A549 (cell line): ENCODE measurements at regions not wholly inside any gene's neighbourhood (a gene's known extent, or its start where the extent isn't known, plus 50 kb on each side); places are given as distances from the start of the nearest gene placed in this dataset.

ENCODE experiments used
- ATAC-seq, 2 experiments: fragments of 200-7000 bp in 1 of 2; fragments of >200 bp in 1 of 2; cut with Nextera tagmentation in 1 of 2; cut with Tn5 transposase in 1 of 2; 3 replicates each; pipeline versions ENCODE4 v1.8.0 to v1.9.1; 2018 to 2020; ENCODE audit warnings: mild to moderate bottlenecking in 1 of 2, moderate library complexity in 1 of 2
- CTCF ChIA-PET: fragments of 300-600 bp; sonication (Branson Sonifier 250); formaldehyde crosslinking; extraction: SDS; loops from one replicate; lab custom pipeline; 2021; ENCODE audit warnings: antibody characterized with exemption, inconsistent platforms; lab: Yijun Ruan, JAX
- POLR2A ChIA-PET: fragments of 350-600 bp; formaldehyde crosslinking; extraction: SDS; loops from one replicate; lab custom pipeline; 2021; ENCODE audit warnings: antibody characterized with exemption, inconsistent platforms; lab: Yijun Ruan, JAX
- DNase-seq, 2 experiments: peaks; one replicate each; pipeline versions ENCODE4 v3.0.0 to v3.0.0-alpha.2; 2011 to 2016; ENCODE audit warnings: low read depth in 1 of 2, low spot score in 1 of 2
- FAIRE-seq: peaks from 2 replicates; lab custom pipeline; 2011; peaks lifted over from hg19 to GRCh38; lab: Jason Lieb, UNC
- H3K27ac ChIP-seq, 2 experiments: fragments of >200 bp; sonication (Bioruptor Twin); formaldehyde crosslinking; 3 replicates each; pipeline ENCODE4 v1.5.1; 2016 to 2017
- H3K4me1 ChIP-seq: fragments of >200 bp; sonication (Bioruptor Twin); formaldehyde crosslinking; 3 replicates; pipeline ENCODE4 v1.6.1; 2016
- H3K4me2 ChIP-seq: fragments of >200 bp; sonication (Bioruptor Twin); formaldehyde crosslinking; 3 replicates; pipeline ENCODE4 v1.6.1; 2016
- H3K4me3 ChIP-seq: fragments of >200 bp; sonication (Bioruptor Twin); formaldehyde crosslinking; 3 replicates; pipeline ENCODE4 v1.5.1; 2016
- H3K9me3 ChIP-seq: fragments of >200 bp; sonication (Bioruptor Twin); formaldehyde crosslinking; 3 replicates; pipeline ENCODE4 v1.6.1; 2016
- ATOH8 ChIP-seq: fragments of 250-450 bp; sonication (Bioruptor Pico); IDR thresholded peaks from 2 replicates; pipeline ENCODE4 v1.5.0; 2020; ENCODE audit warnings: low read depth, mild to moderate bottlenecking, moderate library complexity
- BCL3 ChIP-seq: fragments of >200 bp; sonication (Bioruptor Twin); formaldehyde crosslinking; IDR thresholded peaks from 3 replicates; pipeline ENCODE4 v1.6.1; 2016
- BHLHE40 ChIP-seq: IDR thresholded peaks from 2 replicates; pipeline ENCODE4 v1.6.1; 2012; ENCODE audit warnings: low read depth, low read length, inconsistent platforms
- CBX8 ChIP-seq: fragments of 200-600 bp; sonication (generic); IDR thresholded peaks from 2 replicates; pipeline ENCODE4 v1.6.1; 2016
- CEBPB ChIP-seq, 2 experiments: fragments of >200 bp in 1 of 2; sonication (Bioruptor Twin) in 1 of 2; formaldehyde crosslinking in 1 of 2; IDR thresholded peaks; 2 replicates each; pipeline ENCODE4 v1.6.1; 2012 to 2016
- CHD2 ChIP-seq: fragments of 150-350 bp; IDR thresholded peaks from 2 replicates; pipeline ENCODE4 v1.6.1; 2014; ENCODE audit warnings: low read length; ENCODE audit not compliant: partially characterized antibody
- E2F6 ChIP-seq: IDR thresholded peaks from 2 replicates; pipeline ENCODE4 v1.6.1; 2012; ENCODE audit warnings: low read depth, borderline replicate concordance
- EHF ChIP-seq: fragments of 250-450 bp; sonication (Bioruptor Pico); IDR thresholded peaks from 2 replicates; pipeline ENCODE4 v1.5.0; 2020; ENCODE audit warnings: mild to moderate bottlenecking
- ESRRA ChIP-seq: fragments of 150-350 bp; IDR thresholded peaks from 2 replicates; pipeline ENCODE4 v1.6.1; 2014; ENCODE audit warnings: mild to moderate bottlenecking, low read length, borderline replicate concordance
- FOSB ChIP-seq: fragments of 250-450 bp; sonication (Bioruptor Pico); IDR thresholded peaks from 2 replicates; pipeline ENCODE4 v1.5.0; 2020; ENCODE audit warnings: mild to moderate bottlenecking, moderate library complexity
- FOXS1 ChIP-seq: fragments of 250-450 bp; sonication (Bioruptor Pico); IDR thresholded peaks from 2 replicates; pipeline ENCODE4 v1.5.0; 2020; ENCODE audit warnings: mild to moderate bottlenecking, moderate library complexity
- HDAC2 ChIP-seq: fragments of 200-600 bp; sonication (generic); IDR thresholded peaks from 2 replicates; pipeline ENCODE4 v1.6.1; 2016
- HES2 ChIP-seq: fragments of >200 bp; sonication (Bioruptor Twin); formaldehyde crosslinking; IDR thresholded peaks from 2 replicates; pipeline ENCODE4 v1.6.1; 2016
- HMGXB4 ChIP-seq: fragments of 250-450 bp; sonication (Bioruptor Pico); IDR thresholded peaks from 2 replicates; pipeline ENCODE4 v1.5.0; 2021; ENCODE audit warnings: mild to moderate bottlenecking, moderate library complexity, borderline replicate concordance
- JUN ChIP-seq, 2 experiments: fragments of >200 bp; sonication (Bioruptor Twin); formaldehyde crosslinking; IDR thresholded peaks; 2 replicates in 1 of 2; 3 replicates in 1 of 2; pipeline ENCODE4 v1.6.1; 2016 to 2017
- JUNB ChIP-seq: fragments of >200 bp; sonication (Bioruptor Twin); formaldehyde crosslinking; IDR thresholded peaks from 2 replicates; pipeline ENCODE4 v1.6.1; 2016
- KDM1A ChIP-seq: fragments of 200-600 bp; sonication (generic); IDR thresholded peaks from 2 replicates; pipeline ENCODE4 v1.6.1; 2016; ENCODE audit warnings: low read depth, mild to moderate bottlenecking
- KDM5A ChIP-seq: fragments of 200-600 bp; sonication (generic); IDR thresholded peaks from 2 replicates; pipeline ENCODE4 v1.6.1; 2016; ENCODE audit warnings: antibody characterized with exemption, mild to moderate bottlenecking
- MAFK ChIP-seq: fragments of 450-650 bp; IDR thresholded peaks from 2 replicates; pipeline ENCODE4 v1.6.1; 2014; ENCODE audit not compliant: partially characterized antibody
- MAX ChIP-seq: IDR thresholded peaks from 2 replicates; pipeline ENCODE4 v1.6.1; 2012
- MAZ ChIP-seq: fragments of 150-350 bp; IDR thresholded peaks from 2 replicates; pipeline ENCODE4 v1.6.1; 2014; ENCODE audit warnings: antibody characterized with exemption, low read depth, low read length, borderline replicate concordance
- MYC ChIP-seq: IDR thresholded peaks from 2 replicates; pipeline ENCODE4 v1.6.1; 2012; ENCODE audit warnings: mild to moderate bottlenecking, inconsistent platforms, low read length, improper control_type of control experiment, borderline replicate concordance
- NFE2L2 ChIP-seq: fragments of 150-350 bp; conservative IDR thresholded peaks from 2 replicates; pipeline ENCODE4 v1.6.1; 2014; ENCODE audit warnings: low read length
- NR3C1 ChIP-seq: fragments of >200 bp; sonication (Bioruptor Twin); formaldehyde crosslinking; IDR thresholded peaks from 3 replicates; pipeline ENCODE4 v1.6.1; 2017
- PBX3 ChIP-seq: IDR thresholded peaks from 2 replicates; pipeline ENCODE4 v1.6.1; 2012
- POLR2AphosphoS2 ChIP-seq: conservative IDR thresholded peaks from 2 replicates; pipeline ENCODE4 v1.6.1; 2012; ENCODE audit warnings: low read length, improper control_type of control experiment, inconsistent platforms
- RAD21 ChIP-seq, 2 experiments: fragments of >200 bp in 1 of 2; sonication (Bioruptor Twin) in 1 of 2; formaldehyde crosslinking in 1 of 2; IDR thresholded peaks in 1 of 2; conservative IDR thresholded peaks in 1 of 2; 2 replicates in 1 of 2; 3 replicates in 1 of 2; pipeline ENCODE4 v1.6.1; 2012 to 2018; ENCODE audit warnings: inconsistent platforms in 1 of 2
- RARB ChIP-seq: fragments of 250-450 bp; sonication (Bioruptor Pico); IDR thresholded peaks from 2 replicates; pipeline ENCODE4 v1.8.0; 2021; ENCODE audit warnings: mild to moderate bottlenecking, moderate library complexity
- RCOR1 ChIP-seq: fragments of 150-350 bp; IDR thresholded peaks from 2 replicates; pipeline ENCODE4 v1.6.1; 2014; ENCODE audit warnings: antibody characterized with exemption, low read length, low read depth
- TP53 ChIP-seq: fragments of 250-450 bp; sonication (Bioruptor Pico); IDR thresholded peaks from 2 replicates; pipeline ENCODE4 v1.5.0; 2021; ENCODE audit warnings: mild to moderate bottlenecking, moderate library complexity
- USF2 ChIP-seq: fragments of 450-650 bp; IDR thresholded peaks from 2 replicates; pipeline ENCODE4 v1.6.1; 2014; ENCODE audit warnings: antibody characterized with exemption
- ZNF302 ChIP-seq: fragments of 250-450 bp; sonication (Bioruptor Pico); IDR thresholded peaks from 2 replicates; pipeline ENCODE4 v1.9.0; 2021; ENCODE audit warnings: inconsistent platforms, mild to moderate bottlenecking, moderate library complexity
- ZSCAN20 ChIP-seq: fragments of 250-450 bp; sonication (Bioruptor Pico); IDR thresholded peaks from 2 replicates; pipeline ENCODE4 v1.8.0; 2022; ENCODE audit warnings: mild to moderate bottlenecking, moderate library complexity
- WGBS: methylation state at CpG from one replicate; pipeline ENCODE4 v1.1.6; 2017; ENCODE audit errors: missing lambda C conversion rate; 5-methylcytosine and 5-hydroxymethylcytosine counted together

- TF ChIP-seq MAX (no peak), FOSB (CRISPR knock-in tag) (no peak), ZSCAN20 (CRISPR knock-in tag) (no peak), ESRRA (no peak), TP53 (no peak), HES2 (no peak), JUNB (no peak), CBX8 (no peak), POLR2AphosphoS2 (no peak), KDM1A (no peak), NFE2L2 (no peak), FOXS1 (CRISPR knock-in tag) (no peak), BCL3 (no peak), ATOH8 (no peak), ZNF302 (CRISPR knock-in tag) (no peak), MAFK (no peak), MAZ (no peak), USF2 (no peak), E2F6 (no peak)
- POLR2A ChIA-PET: no interaction called here
- no peak overlapping the region for H3K4me2 ChIP-seq
- H3K4me3 ChIP-seq: no peak overlapping the region
- WGBS: 43% methylated on average over 3 of the region's 3 CpGs
- H3K4me1 ChIP-seq: no peaks in the 10 kb centered on the region
- no peak overlapping the region for H3K27ac ChIP-seq
- CTCF ChIA-PET: interaction anchor here (0.7 to 1.1 kb wide), 2 partner anchors 27 to 748 kb away, joined by 3 read pairs; no protein-coding TSS in a partner anchor
- FAIRE-seq (no peak), ATAC-seq (no peak), DNase-seq (no peak)
- H3K9me3 ChIP-seq: no peaks in the 10 kb centered on the region
These were observed 137.9 kb downstream of the PDCD6IP start for GRCh38 chr3:33936171-33936920.

- no peak overlapping the region for H3K27ac ChIP-seq
- no peak overlapping the region for H3K4me3 ChIP-seq
- DNase-seq (no peak), FAIRE-seq (no peak), ATAC-seq (no peak)
- H3K9me3 ChIP-seq: no peaks in the 10 kb centered on the region
- 38% methylated on average over 1 of the region's 1 CpG for WGBS
- ChIA-PET POLR2A (no interaction called here), CTCF (interaction anchor here (0.7 to 1.1 kb wide), 2 partner anchors 27 to 747 kb away, joined by 3 read pairs; no protein-coding TSS in a partner anchor)
- no peaks in the 10 kb centered on the region for H3K4me1 ChIP-seq
- no peak overlapping the region for H3K4me2 ChIP-seq
- TF ChIP-seq JUN (IDR thresholded peaks at IDR 0.05) (no peak), HMGXB4 (no peak), MYC (no peak), CHD2 (no peak), CEBPB (IDR thresholded peaks at IDR 0.05) (no peak), PBX3 (no peak), RCOR1 (no peak), RARB (CRISPR knock-in tag) (no peak), RAD21 (conservative IDR thresholded peaks at IDR 0.05 in 1 of 2, IDR thresholded peaks at IDR 0.05 in 1 of 2) (no peak), HDAC2 (no peak), KDM5A (no peak), BHLHE40 (no peak), EHF (CRISPR knock-in tag) (no peak), NR3C1 (no peak)
These were observed 138.6 kb downstream of the PDCD6IP start for GRCh38 chr3:33936921-33937525.
